22Rv1 (cell line): ENCODE measurements at regions not wholly inside any gene's neighbourhood (a gene's known extent, or its start where the extent isn't known, plus 50 kb on each side); places are given as distances from the start of the nearest gene placed in this dataset.

Experiments
- CTCF ChIP-seq: fragments of 450-650 bp; IDR thresholded peaks from 2 replicates; pipeline ENCODE4 v1.5.1; 2017; ENCODE audit warnings: mild to moderate bottlenecking
- ZFX ChIP-seq: fragments of 450-650 bp; IDR thresholded peaks from 2 replicates; pipeline ENCODE4 v1.6.1; 2017; ENCODE audit warnings: antibody characterized with exemption, borderline replicate concordance

- TF ChIP-seq CTCF, result no peak
- TF ChIP-seq ZFX, result no peak
Observed at GRCh38 chr10:117889664-117890063, 157.1 kb downstream of the RAB11FIP2 start.
